ENCODE measurements at regions not wholly inside any gene's neighbourhood (a gene's known extent, or its start where the extent isn't known, plus 50 kb on each side); places are given as distances from the start of the nearest gene placed in this dataset.

DNA sequence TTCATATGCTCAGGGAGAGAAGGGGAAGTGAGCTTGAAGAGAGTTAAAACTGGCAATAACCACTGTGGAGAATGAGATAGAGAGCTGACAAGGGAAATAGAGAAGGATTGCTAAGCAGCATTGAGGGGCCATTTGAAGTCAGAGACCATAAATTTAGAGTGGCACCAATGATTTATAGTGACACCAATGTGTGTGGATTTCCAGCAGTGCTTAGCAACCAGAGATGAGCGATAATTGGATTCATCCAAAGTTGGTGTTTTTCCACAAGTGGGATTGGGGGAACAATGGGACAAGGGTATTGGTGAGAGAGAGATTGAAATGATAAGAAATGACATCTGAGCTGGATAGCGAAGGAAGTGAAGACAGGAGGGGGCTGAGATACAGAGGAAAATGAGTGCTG lies 114.1 kb downstream of the C1orf94 start:
- 61% methylated on average over 2 of the region's 2 CpGs for WGBS (ENCODE audit: insufficient coverage, low coverage, low lambda C conversion rate, missing lambda C conversion rate)
- intact Hi-C loops (cut with DNase I): no loop called here
- H3K27ac ChIP-seq: no peak overlapping the region
- ATAC-seq (no peak), DNase-seq (no peak)
- H3K36me3 ChIP-seq: no peaks in the 10 kb centered on the region
- H3K4me1 ChIP-seq: no peaks in the 10 kb centered on the region
- no peaks in the 10 kb centered on the region for H3K9me3 ChIP-seq
- H3K4me3 ChIP-seq: no peak overlapping the region
- no peaks in the 10 kb centered on the region for H3K27me3 ChIP-seq
- TF ChIP-seq, protein P1, sequence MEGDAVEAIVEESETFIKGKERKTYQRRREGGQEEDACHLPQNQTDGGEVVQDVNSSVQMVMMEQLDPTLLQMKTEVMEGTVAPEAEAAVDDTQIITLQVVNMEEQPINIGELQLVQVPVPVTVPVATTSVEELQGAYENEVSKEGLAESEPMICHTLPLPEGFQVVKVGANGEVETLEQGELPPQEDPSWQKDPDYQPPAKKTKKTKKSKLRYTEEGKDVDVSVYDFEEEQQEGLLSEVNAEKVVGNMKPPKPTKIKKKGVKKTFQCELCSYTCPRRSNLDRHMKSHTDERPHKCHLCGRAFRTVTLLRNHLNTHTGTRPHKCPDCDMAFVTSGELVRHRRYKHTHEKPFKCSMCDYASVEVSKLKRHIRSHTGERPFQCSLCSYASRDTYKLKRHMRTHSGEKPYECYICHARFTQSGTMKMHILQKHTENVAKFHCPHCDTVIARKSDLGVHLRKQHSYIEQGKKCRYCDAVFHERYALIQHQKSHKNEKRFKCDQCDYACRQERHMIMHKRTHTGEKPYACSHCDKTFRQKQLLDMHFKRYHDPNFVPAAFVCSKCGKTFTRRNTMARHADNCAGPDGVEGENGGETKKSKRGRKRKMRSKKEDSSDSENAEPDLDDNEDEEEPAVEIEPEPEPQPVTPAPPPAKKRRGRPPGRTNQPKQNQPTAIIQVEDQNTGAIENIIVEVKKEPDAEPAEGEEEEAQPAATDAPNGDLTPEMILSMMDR (IDR thresholded peaks at IDR 0.05): no peak
- no peak for TF ChIP-seq POLR2A (IDR thresholded peaks at IDR 0.05)

DNA sequence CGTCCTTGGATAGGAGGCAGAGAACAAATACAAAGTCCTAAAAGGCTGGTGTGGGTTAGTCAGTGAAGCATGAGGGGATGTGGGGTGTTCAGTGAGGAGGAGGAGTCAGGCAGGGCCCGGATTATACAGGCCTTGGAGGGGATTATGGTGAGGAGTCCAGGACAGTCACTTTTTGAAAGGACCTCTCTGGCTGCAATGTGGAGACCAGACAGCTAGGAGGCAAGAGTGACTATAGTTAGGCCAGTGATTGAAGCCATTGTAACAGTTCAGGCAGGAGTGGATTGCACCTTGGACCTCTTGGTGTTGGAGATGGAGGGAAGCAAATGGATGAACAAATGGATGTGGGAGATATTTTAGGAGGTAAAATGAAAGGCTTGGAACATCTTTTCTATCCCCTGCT lies 115.8 kb downstream of the C1orf94 start:
- H3K9me3 ChIP-seq: no peaks in the 10 kb centered on the region
- ATAC-seq (peak in 2 of 4 donors; percentile 39 to 43), DNase-seq (no peak)
- intact Hi-C loops (cut with DNase I): no loop called here
- no peaks in the 10 kb centered on the region for H3K27me3 ChIP-seq
- no peaks in the 10 kb centered on the region for H3K36me3 ChIP-seq
- H3K27ac ChIP-seq: no peak overlapping the region
- H3K4me1 ChIP-seq: no peaks in the 10 kb centered on the region
- WGBS (ENCODE audit: insufficient coverage, low coverage, low lambda C conversion rate, missing lambda C conversion rate): 53% methylated on average over 2 of the region's 2 CpGs
- TF ChIP-seq, protein P1 (IDR thresholded peaks at IDR 0.05): peak in 1 of 4 donors; percentile 17
- TF ChIP-seq POLR2A (IDR thresholded peaks at IDR 0.05): no peak
- H3K4me3 ChIP-seq: no peak overlapping the region

DNA sequence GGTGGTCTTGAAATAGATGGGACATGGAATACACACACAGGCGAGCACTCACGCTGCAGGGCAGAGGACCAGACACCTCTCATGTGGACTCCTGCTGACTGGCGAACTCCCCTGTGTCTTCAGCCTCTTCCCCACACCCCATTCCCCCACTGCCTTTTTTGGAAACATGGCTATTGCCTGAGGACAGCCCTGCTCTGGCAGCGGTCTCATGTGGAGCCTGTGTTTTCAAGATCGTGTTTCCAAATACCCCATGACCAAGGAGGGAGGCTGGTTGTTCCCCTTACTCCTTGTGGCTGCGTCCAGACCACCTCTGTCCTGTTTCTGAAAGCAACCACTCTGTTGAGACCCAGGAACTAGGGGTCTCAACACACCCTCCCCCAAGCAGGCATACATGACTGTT lies 119.4 kb downstream of the C1orf94 start:
- H3K27ac ChIP-seq: no peak overlapping the region
- no peak for DNase-seq
- TF ChIP-seq, protein P1 (IDR thresholded peaks at IDR 0.05): no peak
- TF ChIP-seq POLR2A (IDR thresholded peaks at IDR 0.05): no peak
- H3K36me3 ChIP-seq: no peaks in the 10 kb centered on the region
- ATAC-seq: no peak
- intact Hi-C loops (cut with DNase I): no loop called here
- WGBS (ENCODE audit: insufficient coverage, low coverage, low lambda C conversion rate, missing lambda C conversion rate): 54% methylated on average over 5 of the region's 6 CpGs
- H3K4me1 ChIP-seq: no peaks in the 10 kb centered on the region
- H3K9me3 ChIP-seq: peaks cover 0 to 2% (median 0%) of the 10 kb centered on the region in 4 donors
- H3K4me3 ChIP-seq: no peak overlapping the region
- no peaks in the 10 kb centered on the region for H3K27me3 ChIP-seq

DNA sequence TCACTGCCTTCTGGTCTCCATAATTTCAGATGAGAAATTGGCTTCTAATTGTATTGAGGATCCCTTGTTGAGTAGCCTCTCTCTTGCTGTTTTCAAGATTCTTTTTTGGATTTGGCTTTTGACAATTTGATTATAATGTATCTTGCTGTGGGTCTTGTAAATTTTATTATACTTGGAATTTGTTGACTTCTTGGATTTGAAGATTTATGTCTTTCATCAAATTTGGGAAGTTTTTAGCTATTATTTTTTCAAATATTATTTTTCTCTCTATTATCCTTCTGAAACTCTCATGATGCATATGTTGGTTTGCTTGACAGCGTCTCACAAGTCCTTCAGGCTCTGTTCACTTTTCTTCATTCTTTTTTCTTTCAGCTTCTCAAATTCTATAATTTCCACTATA lies 126.1 kb downstream of the C1orf94 start:
- TF ChIP-seq POLR2A (IDR thresholded peaks at IDR 0.05): no peak
- TF ChIP-seq, protein P1 (IDR thresholded peaks at IDR 0.05): no peak
- Histone ChIP-seq H3K4me1 (no peaks in the 10 kb centered on the region), H3K27ac (no peak overlapping the region), H3K4me3 (no peak overlapping the region), H3K36me3 (no peaks in the 10 kb centered on the region), H3K27me3 (no peaks in the 10 kb centered on the region), H3K9me3 (peaks cover 0 to 6% (median 2%) of the 10 kb centered on the region in 4 donors)
- WGBS (ENCODE audit: insufficient coverage, low coverage, low lambda C conversion rate, missing lambda C conversion rate): 86% methylated on average over 1 of the region's 1 CpG
- intact Hi-C loops (cut with DNase I): no loop called here
- DNase-seq: no peak
- no peak for ATAC-seq

DNA sequence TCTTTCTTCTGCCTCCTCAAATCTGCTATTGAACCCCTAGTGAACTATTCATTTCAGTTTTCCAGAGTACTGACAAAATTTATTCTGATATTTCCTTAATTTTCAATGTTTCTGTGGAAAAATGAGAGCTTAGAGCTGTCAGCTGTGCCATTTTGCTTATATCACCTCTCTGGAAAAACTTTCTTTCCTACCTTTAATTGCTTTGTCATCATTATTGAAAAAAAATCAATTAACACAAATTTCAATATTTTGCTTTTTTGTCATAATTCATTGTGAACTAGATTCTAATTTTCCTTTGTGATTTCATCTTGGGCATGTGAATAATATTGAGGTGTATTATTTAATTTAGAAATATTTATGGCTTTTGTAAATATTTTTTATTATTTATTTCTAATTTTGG lies 126.5 kb downstream of the C1orf94 start:
- Histone ChIP-seq H3K4me1 (no peaks in the 10 kb centered on the region), H3K9me3 (peaks cover 0 to 6% (median 2%) of the 10 kb centered on the region in 4 donors), H3K36me3 (no peaks in the 10 kb centered on the region), H3K27me3 (no peaks in the 10 kb centered on the region), H3K27ac (no peak overlapping the region), H3K4me3 (no peak overlapping the region)
- no peak for TF ChIP-seq POLR2A (IDR thresholded peaks at IDR 0.05)
- TF ChIP-seq, protein P1 (IDR thresholded peaks at IDR 0.05): no peak
- intact Hi-C loops (cut with DNase I): no loop called here
- ATAC-seq (no peak), DNase-seq (no peak)

Data from right lobe of liver (tissue), 6 donors.